A549 (cell line): ENCODE measurements at regions not wholly inside any gene's neighbourhood (a gene's known extent, or its start where the extent isn't known, plus 50 kb on each side); places are given as distances from the start of the nearest gene placed in this dataset.

Experiments
- ATAC-seq, 2 experiments: fragments of 200-7000 bp in 1 of 2; fragments of >200 bp in 1 of 2; cut with Nextera tagmentation in 1 of 2; cut with Tn5 transposase in 1 of 2; 3 replicates each; pipeline versions ENCODE4 v1.8.0 to v1.9.1; 2018 to 2020; ENCODE audit warnings: mild to moderate bottlenecking in 1 of 2, moderate library complexity in 1 of 2
- CTCF ChIA-PET: fragments of 300-600 bp; sonication (Branson Sonifier 250); formaldehyde crosslinking; extraction: SDS; loops from one replicate; lab custom pipeline; 2021; ENCODE audit warnings: antibody characterized with exemption, inconsistent platforms; lab: Yijun Ruan, JAX
- POLR2A ChIA-PET: fragments of 350-600 bp; formaldehyde crosslinking; extraction: SDS; loops from one replicate; lab custom pipeline; 2021; ENCODE audit warnings: antibody characterized with exemption, inconsistent platforms; lab: Yijun Ruan, JAX
- DNase-seq, 2 experiments: peaks; one replicate each; pipeline versions ENCODE4 v3.0.0 to v3.0.0-alpha.2; 2011 to 2016; ENCODE audit warnings: low read depth in 1 of 2, low spot score in 1 of 2
- FAIRE-seq: peaks from 2 replicates; lab custom pipeline; 2011; peaks lifted over from hg19 to GRCh38; lab: Jason Lieb, UNC
- H3K27ac ChIP-seq, 2 experiments: fragments of >200 bp; sonication (Bioruptor Twin); formaldehyde crosslinking; 3 replicates each; pipeline ENCODE4 v1.5.1; 2016 to 2017
- H3K4me1 ChIP-seq: fragments of >200 bp; sonication (Bioruptor Twin); formaldehyde crosslinking; 3 replicates; pipeline ENCODE4 v1.6.1; 2016
- H3K4me2 ChIP-seq: fragments of >200 bp; sonication (Bioruptor Twin); formaldehyde crosslinking; 3 replicates; pipeline ENCODE4 v1.6.1; 2016
- H3K4me3 ChIP-seq: fragments of >200 bp; sonication (Bioruptor Twin); formaldehyde crosslinking; 3 replicates; pipeline ENCODE4 v1.5.1; 2016
- H3K9me3 ChIP-seq: fragments of >200 bp; sonication (Bioruptor Twin); formaldehyde crosslinking; 3 replicates; pipeline ENCODE4 v1.6.1; 2016
- BHLHE40 ChIP-seq: IDR thresholded peaks from 2 replicates; pipeline ENCODE4 v1.6.1; 2012; ENCODE audit warnings: low read depth, low read length, inconsistent platforms
- CBX2 ChIP-seq: fragments of 200-600 bp; sonication (generic); IDR thresholded peaks from 2 replicates; pipeline ENCODE4 v1.6.1; 2016; ENCODE audit warnings: low read depth, mild to moderate bottlenecking, borderline replicate concordance
- CBX8 ChIP-seq: fragments of 200-600 bp; sonication (generic); IDR thresholded peaks from 2 replicates; pipeline ENCODE4 v1.6.1; 2016
- CHD2 ChIP-seq: fragments of 150-350 bp; IDR thresholded peaks from 2 replicates; pipeline ENCODE4 v1.6.1; 2014; ENCODE audit warnings: low read length; ENCODE audit not compliant: partially characterized antibody
- CHD4 ChIP-seq: fragments of 200-600 bp; sonication (generic); IDR thresholded peaks from 2 replicates; pipeline ENCODE4 v1.6.1; 2016; ENCODE audit warnings: antibody characterized with exemption, mild to moderate bottlenecking, borderline replicate concordance
- EHF ChIP-seq: fragments of 250-450 bp; sonication (Bioruptor Pico); IDR thresholded peaks from 2 replicates; pipeline ENCODE4 v1.5.0; 2020; ENCODE audit warnings: mild to moderate bottlenecking
- EHMT2 ChIP-seq: fragments of 200-600 bp; sonication (generic); IDR thresholded peaks from 2 replicates; pipeline ENCODE4 v1.6.1; 2016; ENCODE audit warnings: antibody characterized with exemption, low read depth, mild to moderate bottlenecking, moderate library complexity
- EP300 ChIP-seq, 2 experiments: fragments of >200 bp; sonication (Bioruptor Twin); formaldehyde crosslinking; IDR thresholded peaks; 2 replicates in 1 of 2; 3 replicates in 1 of 2; pipeline ENCODE4 v1.6.1; 2016 to 2017
- FOSB ChIP-seq: fragments of 250-450 bp; sonication (Bioruptor Pico); IDR thresholded peaks from 2 replicates; pipeline ENCODE4 v1.5.0; 2020; ENCODE audit warnings: mild to moderate bottlenecking, moderate library complexity
- FOXS1 ChIP-seq: fragments of 250-450 bp; sonication (Bioruptor Pico); IDR thresholded peaks from 2 replicates; pipeline ENCODE4 v1.5.0; 2020; ENCODE audit warnings: mild to moderate bottlenecking, moderate library complexity
- KDM5A ChIP-seq: fragments of 200-600 bp; sonication (generic); IDR thresholded peaks from 2 replicates; pipeline ENCODE4 v1.6.1; 2016; ENCODE audit warnings: antibody characterized with exemption, mild to moderate bottlenecking
- MYC ChIP-seq: IDR thresholded peaks from 2 replicates; pipeline ENCODE4 v1.6.1; 2012; ENCODE audit warnings: mild to moderate bottlenecking, inconsistent platforms, low read length, improper control_type of control experiment, borderline replicate concordance
- NFE2L2 ChIP-seq: fragments of 150-350 bp; conservative IDR thresholded peaks from 2 replicates; pipeline ENCODE4 v1.6.1; 2014; ENCODE audit warnings: low read length
- PHF8 ChIP-seq: fragments of 200-600 bp; sonication (generic); IDR thresholded peaks from 2 replicates; pipeline ENCODE4 v1.6.1; 2016; ENCODE audit warnings: low read depth, mild to moderate bottlenecking, antibody characterized with exemption, moderate library complexity, borderline replicate concordance
- POLR2AphosphoS2 ChIP-seq: conservative IDR thresholded peaks from 2 replicates; pipeline ENCODE4 v1.6.1; 2012; ENCODE audit warnings: low read length, improper control_type of control experiment, inconsistent platforms
- RAD21 ChIP-seq, 2 experiments: fragments of >200 bp in 1 of 2; sonication (Bioruptor Twin) in 1 of 2; formaldehyde crosslinking in 1 of 2; IDR thresholded peaks in 1 of 2; conservative IDR thresholded peaks in 1 of 2; 2 replicates in 1 of 2; 3 replicates in 1 of 2; pipeline ENCODE4 v1.6.1; 2012 to 2018; ENCODE audit warnings: inconsistent platforms in 1 of 2
- SMC3 ChIP-seq: fragments of >200 bp; sonication (Bioruptor Twin); formaldehyde crosslinking; IDR thresholded peaks from 3 replicates; pipeline ENCODE4 v1.6.1; 2018; ENCODE audit warnings: inconsistent platforms
- SREBF2 ChIP-seq: fragments of 450-650 bp; IDR thresholded peaks from 2 replicates; pipeline ENCODE4 v1.6.1; 2014; ENCODE audit warnings: mild to moderate bottlenecking, moderate library complexity
- ZFP36 ChIP-seq: fragments of 450-650 bp; IDR thresholded peaks from 2 replicates; pipeline ENCODE4 v1.6.1; 2014; ENCODE audit warnings: borderline replicate concordance; ENCODE audit not compliant: partially characterized antibody
- ZNF302 ChIP-seq: fragments of 250-450 bp; sonication (Bioruptor Pico); IDR thresholded peaks from 2 replicates; pipeline ENCODE4 v1.9.0; 2021; ENCODE audit warnings: inconsistent platforms, mild to moderate bottlenecking, moderate library complexity
- WGBS: methylation state at CpG from one replicate; pipeline ENCODE4 v1.1.6; 2017; ENCODE audit errors: missing lambda C conversion rate; 5-methylcytosine and 5-hydroxymethylcytosine counted together
- TF ChIP-seq, protein P1 (sequence below): fragments of >200 bp; sonication (Bioruptor Twin); formaldehyde crosslinking; IDR thresholded peaks from 3 replicates; pipeline ENCODE4 v1.5.1; 2016
- TF ChIP-seq, protein P2 (sequence below): fragments of >200 bp; sonication (Bioruptor Twin); formaldehyde crosslinking; IDR thresholded peaks from 3 replicates; pipeline ENCODE4 v1.6.1; 2016
- TF ChIP-seq, protein P3 (sequence below): IDR thresholded peaks from 2 replicates; pipeline ENCODE4 v1.6.1; 2012

DNA sequence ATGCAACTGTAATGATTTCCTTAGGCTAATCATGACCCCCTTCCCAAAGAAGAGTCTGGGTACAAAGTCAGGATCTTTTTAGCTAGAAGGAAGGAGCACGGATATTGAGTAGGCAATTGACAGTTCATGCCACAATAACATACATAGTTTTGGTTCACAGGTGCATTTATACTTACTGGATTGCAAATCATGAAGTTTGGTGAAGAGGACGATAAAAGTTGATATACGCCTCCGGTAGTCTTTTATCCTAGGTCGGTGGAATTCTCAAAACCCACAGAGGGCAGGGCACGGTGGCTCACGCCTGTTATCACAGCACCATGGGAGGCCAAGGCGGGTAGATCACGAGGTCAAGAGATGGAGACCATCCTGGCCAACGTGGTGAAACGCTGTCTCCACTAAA lies 265.4 kb upstream of the PRMT6 start:
- Histone ChIP-seq H3K9me3 (no peaks in the 10 kb centered on the region), H3K4me2 (no peak overlapping the region), H3K27ac (no peak overlapping the region), H3K4me1 (no peaks in the 10 kb centered on the region), H3K4me3 (no peak overlapping the region)
- POLR2A ChIA-PET, result no interaction called here
- DNase-seq (no peak), FAIRE-seq (no peak), ATAC-seq (no peak)
- CTCF ChIA-PET, result no interaction called here
- 29% methylated on average over 9 of the region's 11 CpGs for WGBS
- TF ChIP-seq EHF (CRISPR knock-in tag), result no peak
- TF ChIP-seq BHLHE40, result no peak
- no peak for TF ChIP-seq CHD4
- TF ChIP-seq, protein P1, sequence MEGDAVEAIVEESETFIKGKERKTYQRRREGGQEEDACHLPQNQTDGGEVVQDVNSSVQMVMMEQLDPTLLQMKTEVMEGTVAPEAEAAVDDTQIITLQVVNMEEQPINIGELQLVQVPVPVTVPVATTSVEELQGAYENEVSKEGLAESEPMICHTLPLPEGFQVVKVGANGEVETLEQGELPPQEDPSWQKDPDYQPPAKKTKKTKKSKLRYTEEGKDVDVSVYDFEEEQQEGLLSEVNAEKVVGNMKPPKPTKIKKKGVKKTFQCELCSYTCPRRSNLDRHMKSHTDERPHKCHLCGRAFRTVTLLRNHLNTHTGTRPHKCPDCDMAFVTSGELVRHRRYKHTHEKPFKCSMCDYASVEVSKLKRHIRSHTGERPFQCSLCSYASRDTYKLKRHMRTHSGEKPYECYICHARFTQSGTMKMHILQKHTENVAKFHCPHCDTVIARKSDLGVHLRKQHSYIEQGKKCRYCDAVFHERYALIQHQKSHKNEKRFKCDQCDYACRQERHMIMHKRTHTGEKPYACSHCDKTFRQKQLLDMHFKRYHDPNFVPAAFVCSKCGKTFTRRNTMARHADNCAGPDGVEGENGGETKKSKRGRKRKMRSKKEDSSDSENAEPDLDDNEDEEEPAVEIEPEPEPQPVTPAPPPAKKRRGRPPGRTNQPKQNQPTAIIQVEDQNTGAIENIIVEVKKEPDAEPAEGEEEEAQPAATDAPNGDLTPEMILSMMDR, result no peak
- no peak for TF ChIP-seq NFE2L2

DNA sequence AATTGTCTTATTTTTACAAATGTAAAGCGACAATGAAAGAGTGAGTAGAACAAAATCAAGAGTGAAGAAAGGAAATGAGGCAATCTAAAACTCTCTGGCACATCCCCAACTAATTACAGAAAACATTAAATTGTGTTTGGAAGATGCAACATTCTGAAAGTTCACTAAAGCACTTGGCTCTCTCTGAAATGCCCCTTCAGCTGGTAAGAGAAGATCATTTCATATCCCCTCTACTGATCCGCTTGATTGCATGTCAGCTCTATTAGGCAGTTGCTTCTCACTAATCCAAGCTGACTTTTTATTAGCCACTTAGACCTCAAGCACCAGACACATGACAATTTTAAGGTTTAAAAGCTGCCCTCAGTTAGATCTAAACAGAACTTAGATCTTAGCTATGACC lies 262.8 kb upstream of the PRMT6 start:
- FAIRE-seq (no peak), ATAC-seq (no peak), DNase-seq (no peak)
- no peak overlapping the region for H3K4me2 ChIP-seq
- TF ChIP-seq SMC3, result no peak
- no peaks in the 10 kb centered on the region for H3K9me3 ChIP-seq
- no peaks in the 10 kb centered on the region for H3K4me1 ChIP-seq
- H3K4me3 ChIP-seq, result no peak overlapping the region
- ChIA-PET CTCF (no interaction called here), POLR2A (no interaction called here)
- WGBS, result 2% methylated on average over 2 of the region's 2 CpGs
- H3K27ac ChIP-seq, result no peak overlapping the region

DNA sequence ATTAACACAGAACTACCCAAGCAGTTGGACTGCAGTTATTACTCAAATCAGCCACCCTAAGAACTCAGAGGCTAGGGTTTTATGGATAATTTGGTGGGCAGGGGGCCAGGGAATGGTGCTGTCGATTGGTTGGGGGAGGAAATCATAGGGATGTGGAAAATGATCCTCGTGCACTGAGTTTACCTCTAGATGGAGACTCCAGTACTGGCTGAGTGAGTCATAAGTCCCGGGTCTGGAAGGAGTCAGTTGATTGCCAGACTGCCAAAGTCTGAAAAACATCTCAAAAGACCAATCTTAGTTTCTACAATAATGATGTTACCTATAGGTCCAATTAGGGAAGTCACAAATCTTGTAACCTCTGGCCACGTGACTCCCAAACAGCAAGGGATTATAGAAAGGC lies 257.5 kb upstream of the PRMT6 start:
- Histone ChIP-seq H3K27ac (no peak overlapping the region), H3K4me2 (no peak overlapping the region), H3K4me1 (no peaks in the 10 kb centered on the region), H3K4me3 (no peak overlapping the region), H3K9me3 (no peaks in the 10 kb centered on the region)
- DNase-seq (no peak), ATAC-seq (no peak), FAIRE-seq (no peak)
- ChIA-PET POLR2A (no interaction called here), CTCF (no interaction called here)
- WGBS, result 0% methylated on average over 4 of the region's 4 CpGs
- TF ChIP-seq SREBF2, result no peak
- no peak for TF ChIP-seq CBX8
- TF ChIP-seq, protein P2, sequence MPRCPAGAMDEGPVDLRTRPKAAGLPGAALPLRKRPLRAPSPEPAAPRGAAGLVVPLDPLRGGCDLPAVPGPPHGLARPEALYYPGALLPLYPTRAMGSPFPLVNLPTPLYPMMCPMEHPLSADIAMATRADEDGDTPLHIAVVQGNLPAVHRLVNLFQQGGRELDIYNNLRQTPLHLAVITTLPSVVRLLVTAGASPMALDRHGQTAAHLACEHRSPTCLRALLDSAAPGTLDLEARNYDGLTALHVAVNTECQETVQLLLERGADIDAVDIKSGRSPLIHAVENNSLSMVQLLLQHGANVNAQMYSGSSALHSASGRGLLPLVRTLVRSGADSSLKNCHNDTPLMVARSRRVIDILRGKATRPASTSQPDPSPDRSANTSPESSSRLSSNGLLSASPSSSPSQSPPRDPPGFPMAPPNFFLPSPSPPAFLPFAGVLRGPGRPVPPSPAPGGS, result no peak
- no peak for TF ChIP-seq EP300 (IDR thresholded peaks at IDR 0.05)
- no peak for TF ChIP-seq CHD2
- TF ChIP-seq RAD21 (conservative IDR thresholded peaks at IDR 0.05 in 1 of 2, IDR thresholded peaks at IDR 0.05 in 1 of 2), result no peak
- TF ChIP-seq CBX2, result no peak
- TF ChIP-seq, protein P3, sequence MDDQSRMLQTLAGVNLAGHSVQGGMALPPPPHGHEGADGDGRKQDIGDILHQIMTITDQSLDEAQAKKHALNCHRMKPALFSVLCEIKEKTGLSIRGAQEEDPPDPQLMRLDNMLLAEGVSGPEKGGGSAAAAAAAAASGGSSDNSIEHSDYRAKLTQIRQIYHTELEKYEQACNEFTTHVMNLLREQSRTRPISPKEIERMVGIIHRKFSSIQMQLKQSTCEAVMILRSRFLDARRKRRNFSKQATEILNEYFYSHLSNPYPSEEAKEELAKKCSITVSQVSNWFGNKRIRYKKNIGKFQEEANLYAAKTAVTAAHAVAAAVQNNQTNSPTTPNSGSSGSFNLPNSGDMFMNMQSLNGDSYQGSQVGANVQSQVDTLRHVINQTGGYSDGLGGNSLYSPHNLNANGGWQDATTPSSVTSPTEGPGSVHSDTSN, result no peak
- TF ChIP-seq EHF (CRISPR knock-in tag), result no peak
- no peak for TF ChIP-seq PHF8
- no peak for TF ChIP-seq ZFP36
- TF ChIP-seq EHMT2, result no peak
- no peak for TF ChIP-seq FOSB (CRISPR knock-in tag)
- no peak for TF ChIP-seq POLR2AphosphoS2
- no peak for TF ChIP-seq ZNF302
- no peak for TF ChIP-seq MYC
- TF ChIP-seq KDM5A, result no peak
- TF ChIP-seq FOXS1, result no peak
